HG02642 (cell line): ENCODE measurements at regions not wholly inside any gene's neighbourhood (a gene's known extent, or its start where the extent isn't known, plus 50 kb on each side); places are given as distances from the start of the nearest gene placed in this dataset.
"Not testable (repeated sequence)": the region's sequence is repeated elsewhere in the genome, so short reads cannot be mapped to it uniquely, and the experiment has no call there.

Source experiments
- ATAC-seq: cut with Tn5 transposase; IDR thresholded peaks from one replicate; pipeline ENCODE4 v1.9.1; 2021; ENCODE audit warnings: mild to moderate bottlenecking; ENCODE audit not compliant: unreplicated experiment, poor library complexity

- ATAC-seq, result no peak
These were observed 105.5 kb upstream of the ZNF462 start for GRCh38 chr9:106757514-106757913.

GRCh38 chr9:106758911-106759310 is 104.1 kb upstream of the ZNF462 start:
- ATAC-seq, result no peak

GRCh38 chr9:106761493-106761892 is 101.5 kb upstream of the ZNF462 start:
- no peak for ATAC-seq

GRCh38 chr9:106766616-106767015 is 96.3 kb upstream of the ZNF462 start:
- no peak for ATAC-seq

GRCh38 chr9:106769331-106769730 is 93.6 kb upstream of the ZNF462 start:
- ATAC-seq, result no peak

- ATAC-seq, result no peak
These were observed 91.4 kb upstream of the ZNF462 start for GRCh38 chr9:106771608-106772007.

- no peak for ATAC-seq
These were observed 90.3 kb upstream of the ZNF462 start for GRCh38 chr9:106772523-106773290.

- no peak for ATAC-seq
These were observed 89.2 kb upstream of the ZNF462 start for GRCh38 chr9:106773750-106774149.

- ATAC-seq, result no peak
These were observed 87.0 kb upstream of the ZNF462 start for GRCh38 chr9:106775960-106776359.

GRCh38 chr9:106779796-106780195 is 83.2 kb upstream of the ZNF462 start:
- ATAC-seq, result no peak

GRCh38 chr9:106783121-106783520 is 79.8 kb upstream of the ZNF462 start:
- no peak for ATAC-seq

GRCh38 chr9:106784076-106784475 is 78.9 kb upstream of the ZNF462 start:
- no peak for ATAC-seq

GRCh38 chr9:106785200-106785599 is 77.8 kb upstream of the ZNF462 start:
- no peak for ATAC-seq

- not testable (repeated sequence) for ATAC-seq
These were observed 74.9 kb upstream of the ZNF462 start for GRCh38 chr9:106788021-106788420.

GRCh38 chr9:106795031-106795430 is 67.9 kb upstream of the ZNF462 start:
- ATAC-seq, result no peak

- no peak for ATAC-seq
These were observed 66.2 kb upstream of the ZNF462 start for GRCh38 chr9:106796771-106797170.

GRCh38 chr9:106797299-106797698 is 65.7 kb upstream of the ZNF462 start:
- no peak for ATAC-seq

GRCh38 chr9:106798016-106798799 is 64.8 kb upstream of the ZNF462 start:
- ATAC-seq, result no peak

GRCh38 chr9:106799152-106799551 is 63.8 kb upstream of the ZNF462 start:
- no peak for ATAC-seq

GRCh38 chr9:106800701-106801270 is 62.2 kb upstream of the ZNF462 start:
- ATAC-seq, result no peak

- ATAC-seq, result no peak
These were observed 61.1 kb upstream of the ZNF462 start for GRCh38 chr9:106801816-106802215.
